ENCODE measurements at regions not wholly inside any gene's neighbourhood (a gene's known extent, or its start where the extent isn't known, plus 50 kb on each side); places are given as distances from the start of the nearest gene placed in this dataset.
"Not testable (repeated sequence)": the region's sequence is repeated elsewhere in the genome, so short reads cannot be mapped to it uniquely, and the experiment has no call there.

- Mint-ChIP-seq H3K36me3 (no peaks in the 10 kb centered on the region), H3K27me3 (no peaks in the 10 kb centered on the region), H3K9me3 (peaks cover 3% of the 10 kb centered on the region), H3K4me1 (no peaks in the 10 kb centered on the region), H3K4me3 (no peak overlapping the region), H3K27ac (no peak overlapping the region)
- no peak for DNase-seq
- CTCF ChIA-PET, result no interaction called here
Observed at GRCh38 chr5:44914221-44914620, 105.5 kb downstream of the MRPS30 start.

- Mint-ChIP-seq H3K4me3 (no peak overlapping the region), H3K4me1 (no peaks in the 10 kb centered on the region), H3K27ac (no peak overlapping the region), H3K36me3 (no peaks in the 10 kb centered on the region), H3K27me3 (no peaks in the 10 kb centered on the region), H3K9me3 (peaks cover 10% of the 10 kb centered on the region)
- CTCF ChIA-PET, result no interaction called here
- no peak for DNase-seq
Observed at GRCh38 chr5:44919560-44919959, 110.8 kb downstream of the MRPS30 start.

DNA sequence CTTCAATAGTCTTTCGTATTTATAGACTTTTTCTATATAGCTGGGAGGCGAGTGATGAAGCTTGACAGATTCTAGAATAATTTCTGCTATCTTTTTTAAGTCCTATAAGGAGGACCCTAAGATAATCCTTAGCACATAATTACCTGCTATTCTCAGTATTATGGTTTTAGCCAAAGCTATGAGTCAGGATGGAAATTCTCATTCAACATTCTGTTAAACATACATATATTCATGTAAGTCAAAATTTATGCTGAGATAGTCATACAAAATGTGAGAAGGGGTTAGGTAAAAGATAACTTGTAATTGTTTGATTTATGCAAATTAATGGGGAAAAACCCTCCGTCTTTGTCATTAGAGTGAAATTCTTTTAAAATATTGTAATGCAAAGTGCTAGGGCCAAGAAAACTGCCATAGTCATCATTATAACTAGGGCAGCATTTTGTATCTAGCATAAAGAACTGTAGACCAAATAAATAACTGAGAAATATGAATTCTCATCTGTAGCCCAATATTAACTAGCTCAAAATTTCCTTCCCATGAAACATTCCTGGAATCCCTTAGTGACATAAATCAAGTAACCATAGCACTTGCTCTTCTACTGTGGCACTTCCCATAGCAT lies 118.5 kb downstream of the MRPS30 start:
- CTCF ChIA-PET, result no interaction called here
- Mint-ChIP-seq H3K27ac (no peak overlapping the region), H3K4me3 (no peak overlapping the region), H3K27me3 (no peaks in the 10 kb centered on the region), H3K4me1 (no peaks in the 10 kb centered on the region), H3K36me3 (no peaks in the 10 kb centered on the region), H3K9me3 (peaks cover 4% of the 10 kb centered on the region)
- DNase-seq, result no peak

DNA sequence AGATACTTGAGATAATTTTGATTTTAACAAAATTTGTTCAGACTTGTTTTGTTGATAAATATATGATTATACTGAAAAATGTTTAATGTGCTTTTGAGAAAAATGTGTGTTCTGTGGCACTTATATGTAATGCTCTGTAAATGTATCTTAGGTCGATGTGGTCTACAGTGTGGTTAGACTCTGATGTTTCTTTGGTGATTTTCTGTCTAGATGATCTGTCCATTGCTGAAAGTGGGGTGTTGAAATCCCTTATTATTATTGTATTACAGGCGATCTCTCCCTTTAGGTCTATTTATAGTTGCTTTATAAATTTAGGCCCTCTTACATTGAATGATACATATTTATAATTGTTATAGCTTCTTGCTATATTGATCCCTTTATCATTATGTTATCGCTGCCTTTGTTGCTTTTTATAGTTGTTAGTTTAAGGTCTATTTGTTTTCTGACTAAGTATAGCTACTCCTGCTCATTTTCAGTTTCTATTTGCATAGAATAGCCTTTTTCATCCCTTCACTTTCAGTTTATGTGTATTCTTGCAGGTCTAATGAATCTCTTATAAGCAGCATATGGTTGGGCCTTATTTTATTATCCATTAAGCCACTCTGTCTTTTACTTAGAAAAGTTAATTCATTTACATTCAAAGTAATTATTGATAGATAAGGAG lies 124.3 kb downstream of the MRPS30 start:
- Mint-ChIP-seq H3K4me1 (peaks cover 3% of the 10 kb centered on the region), H3K4me3 (no peak overlapping the region), H3K27me3 (no peaks in the 10 kb centered on the region), H3K27ac (no peak overlapping the region), H3K9me3 (no peaks in the 10 kb centered on the region), H3K36me3 (no peaks in the 10 kb centered on the region)
- CTCF ChIA-PET, result no interaction called here
- no peak for DNase-seq

- CTCF ChIA-PET, result no interaction called here
- H3K4me3 Mint-ChIP-seq, result no peak overlapping the region
- no peaks in the 10 kb centered on the region for H3K27me3 Mint-ChIP-seq
- no peaks in the 10 kb centered on the region for H3K9me3 Mint-ChIP-seq
- DNase-seq, result no peak
- no peaks in the 10 kb centered on the region for H3K36me3 Mint-ChIP-seq
- H3K4me1 Mint-ChIP-seq, result peaks cover 3% of the 10 kb centered on the region
- H3K27ac Mint-ChIP-seq, result no peak overlapping the region
Observed at GRCh38 chr5:44933686-44934085, 124.9 kb downstream of the MRPS30 start.

- H3K4me3 Mint-ChIP-seq, result no peak overlapping the region
- DNase-seq, result no peak
- no peaks in the 10 kb centered on the region for H3K27me3 Mint-ChIP-seq
- H3K4me1 Mint-ChIP-seq, result peaks cover 3% of the 10 kb centered on the region
- CTCF ChIA-PET, result no interaction called here
- no peak overlapping the region for H3K27ac Mint-ChIP-seq
- peaks cover 5% of the 10 kb centered on the region for H3K9me3 Mint-ChIP-seq
- H3K36me3 Mint-ChIP-seq, result no peaks in the 10 kb centered on the region
Observed at GRCh38 chr5:44935262-44935661, 126.5 kb downstream of the MRPS30 start.

DNA sequence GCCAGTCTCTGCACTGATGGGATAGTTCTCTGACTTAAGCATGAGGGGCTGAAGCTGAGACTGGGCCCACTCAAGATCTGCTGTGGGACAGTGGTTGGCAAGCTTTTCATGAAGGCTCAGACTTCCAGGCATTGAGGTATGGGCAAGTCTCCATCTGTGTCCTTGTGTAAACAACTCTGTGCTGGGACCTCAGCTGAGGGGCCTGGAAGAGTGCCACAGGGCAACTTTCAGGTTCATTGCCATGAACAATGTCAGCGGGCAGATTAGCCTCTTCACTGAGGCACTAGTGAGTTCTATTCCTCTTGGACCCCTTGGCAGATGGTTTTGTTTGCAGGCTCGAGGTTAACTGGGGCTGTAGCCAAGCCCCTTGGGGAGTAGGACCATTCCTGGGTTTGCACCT lies 127.1 kb downstream of the MRPS30 start:
- Mint-ChIP-seq H3K27me3 (no peaks in the 10 kb centered on the region), H3K4me3 (no peak overlapping the region), H3K27ac (no peak overlapping the region), H3K36me3 (no peaks in the 10 kb centered on the region), H3K4me1 (peaks cover 3% of the 10 kb centered on the region), H3K9me3 (peaks cover 5% of the 10 kb centered on the region)
- DNase-seq, result no peak
- CTCF ChIA-PET, result no interaction called here

- no peaks in the 10 kb centered on the region for H3K36me3 Mint-ChIP-seq
- H3K27me3 Mint-ChIP-seq, result no peaks in the 10 kb centered on the region
- no peak for DNase-seq
- H3K4me3 Mint-ChIP-seq, result no peak overlapping the region
- H3K4me1 Mint-ChIP-seq, result no peaks in the 10 kb centered on the region
- H3K9me3 Mint-ChIP-seq, result peaks cover 5% of the 10 kb centered on the region
- CTCF ChIA-PET, result no interaction called here
- no peak overlapping the region for H3K27ac Mint-ChIP-seq
Observed at GRCh38 chr5:44942524-44943001, 133.8 kb downstream of the MRPS30 start.

- no peaks in the 10 kb centered on the region for H3K36me3 Mint-ChIP-seq
- H3K4me1 Mint-ChIP-seq, result no peaks in the 10 kb centered on the region
- CTCF ChIA-PET, result no interaction called here
- no peak overlapping the region for H3K27ac Mint-ChIP-seq
- H3K27me3 Mint-ChIP-seq, result no peaks in the 10 kb centered on the region
- DNase-seq, result no peak
- peaks cover 5% of the 10 kb centered on the region for H3K9me3 Mint-ChIP-seq
- no peak overlapping the region for H3K4me3 Mint-ChIP-seq
Observed at GRCh38 chr5:44943647-44944046, 134.9 kb downstream of the MRPS30 start.

DNA sequence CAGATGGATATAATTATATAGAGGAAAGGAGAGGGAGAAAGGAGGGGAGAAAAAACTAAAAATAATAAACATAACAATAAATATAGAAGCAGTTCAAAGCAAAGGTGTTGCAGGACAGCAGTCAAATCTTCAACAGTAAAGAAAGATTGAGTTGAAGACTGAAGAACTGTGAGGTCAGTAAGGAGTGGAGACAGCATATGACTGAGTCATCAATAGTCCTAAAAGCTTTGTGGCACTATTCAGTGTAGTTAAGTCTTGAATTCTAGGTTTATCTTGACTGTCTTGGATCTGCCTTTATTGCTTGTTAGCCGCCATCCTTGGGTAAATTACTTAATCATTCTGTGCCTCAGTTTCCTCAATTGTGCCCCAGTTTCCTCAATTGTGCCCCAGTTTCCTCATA lies 137.0 kb downstream of the MRPS30 start:
- Mint-ChIP-seq H3K4me3 (no peak overlapping the region), H3K36me3 (no peaks in the 10 kb centered on the region), H3K9me3 (no peaks in the 10 kb centered on the region), H3K4me1 (no peaks in the 10 kb centered on the region), H3K27me3 (no peaks in the 10 kb centered on the region), H3K27ac (no peak overlapping the region)
- no peak for DNase-seq
- CTCF ChIA-PET, result no interaction called here

DNA sequence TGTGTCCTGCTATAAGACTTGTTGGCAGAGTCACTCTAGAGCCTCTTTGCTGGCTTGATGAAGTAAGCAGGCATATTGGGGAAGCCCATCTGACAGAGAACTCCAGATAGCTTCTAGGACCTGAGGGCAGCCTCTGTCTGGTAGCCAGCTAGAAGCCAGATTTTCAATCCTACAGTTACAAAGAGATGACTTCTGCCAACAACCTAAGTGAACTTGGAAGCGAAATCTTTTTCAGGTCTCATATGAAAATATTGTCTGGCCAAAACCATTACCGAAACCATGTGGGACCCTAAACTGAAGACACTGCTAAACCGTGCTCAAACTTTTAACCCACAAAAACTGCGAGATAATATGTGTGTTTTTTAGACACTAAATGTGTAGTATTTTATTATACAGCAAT lies 140.9 kb downstream of the MRPS30 start:
- Mint-ChIP-seq H3K4me1 (no peaks in the 10 kb centered on the region), H3K4me3 (no peak overlapping the region), H3K9me3 (no peaks in the 10 kb centered on the region), H3K27me3 (no peaks in the 10 kb centered on the region), H3K36me3 (no peaks in the 10 kb centered on the region), H3K27ac (no peak overlapping the region)
- CTCF ChIA-PET, result no interaction called here
- DNase-seq, result no peak

DNA sequence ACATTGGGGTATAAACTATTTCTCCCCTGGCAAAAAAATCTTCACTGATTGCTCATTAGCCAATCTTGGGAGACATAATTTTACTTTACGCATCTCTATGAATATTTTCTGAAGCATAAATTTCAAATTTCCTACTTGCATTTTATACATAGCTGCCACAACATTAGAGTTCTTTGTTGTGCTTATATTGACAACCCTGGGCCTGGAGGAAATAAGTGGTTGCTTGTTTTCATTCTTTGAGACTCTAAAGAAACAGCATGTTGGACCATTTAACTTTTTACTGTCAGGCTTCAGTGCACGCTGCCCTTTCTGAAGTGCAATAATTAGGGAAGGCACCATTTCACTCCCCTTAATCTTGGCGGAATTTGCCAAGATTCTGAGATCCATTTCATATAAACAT lies 142.6 kb downstream of the MRPS30 start:
- no peak for DNase-seq
- H3K27ac Mint-ChIP-seq, result no peak overlapping the region
- H3K9me3 Mint-ChIP-seq, result no peaks in the 10 kb centered on the region
- no peaks in the 10 kb centered on the region for H3K27me3 Mint-ChIP-seq
- CTCF ChIA-PET, result interaction anchor here (1.3 kb wide), 1 partner anchor 46 kb away, joined by 4 read pairs; no protein-coding TSS in a partner anchor
- no peak overlapping the region for H3K4me3 Mint-ChIP-seq
- no peaks in the 10 kb centered on the region for H3K36me3 Mint-ChIP-seq
- H3K4me1 Mint-ChIP-seq, result no peaks in the 10 kb centered on the region

DNA sequence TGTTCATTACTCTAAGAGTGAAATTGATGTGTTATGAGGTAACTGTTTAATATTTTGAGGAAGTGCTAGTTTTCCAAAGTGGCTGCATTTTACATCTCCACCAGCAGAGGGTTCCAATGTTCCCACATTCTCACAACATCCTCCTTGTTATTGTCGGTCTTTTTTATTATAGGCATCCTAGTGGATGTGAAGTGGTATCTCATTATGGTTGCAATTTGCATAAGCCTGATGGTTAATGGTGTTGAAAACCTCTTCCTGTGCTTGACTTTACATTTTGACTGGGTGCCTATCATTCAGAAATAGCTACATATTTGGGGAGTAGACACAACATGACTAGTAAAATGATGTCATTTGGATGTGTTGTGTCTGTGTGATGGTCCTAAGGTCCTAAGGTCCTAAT lies 143.6 kb downstream of the MRPS30 start:
- Mint-ChIP-seq H3K4me1 (no peaks in the 10 kb centered on the region), H3K9me3 (no peaks in the 10 kb centered on the region), H3K27me3 (no peaks in the 10 kb centered on the region), H3K27ac (no peak overlapping the region), H3K4me3 (no peak overlapping the region), H3K36me3 (no peaks in the 10 kb centered on the region)
- CTCF ChIA-PET, result interaction anchor here (1.2 kb wide), 1 partner anchor 90 kb away, joined by 5 read pairs; no protein-coding TSS in a partner anchor
- DNase-seq, result no peak

- H3K4me1 Mint-ChIP-seq, result no peaks in the 10 kb centered on the region
- H3K9me3 Mint-ChIP-seq, result no peaks in the 10 kb centered on the region
- no peak overlapping the region for H3K27ac Mint-ChIP-seq
- no peaks in the 10 kb centered on the region for H3K27me3 Mint-ChIP-seq
- CTCF ChIA-PET, result interaction anchor here (1.2 kb wide), 1 partner anchor 90 kb away, joined by 5 read pairs; no protein-coding TSS in a partner anchor
- H3K36me3 Mint-ChIP-seq, result no peaks in the 10 kb centered on the region
- no peak for DNase-seq
- H3K4me3 Mint-ChIP-seq, result no peak overlapping the region
Observed at GRCh38 chr5:44953078-44953477, 144.3 kb downstream of the MRPS30 start.

GRCh38 chr5:44958943-44959454 lies 150.3 kb downstream of the MRPS30 start:
- H3K27ac Mint-ChIP-seq, H3K4me1 Mint-ChIP-seq, CTCF ChIA-PET, H3K36me3 Mint-ChIP-seq, H3K9me3 Mint-ChIP-seq, DNase-seq, H3K4me3 Mint-ChIP-seq, H3K27me3 Mint-ChIP-seq: not testable (repeated sequence)
